ENCODE measurements at regions not wholly inside any gene's neighbourhood (a gene's known extent, or its start where the extent isn't known, plus 50 kb on each side); places are given as distances from the start of the nearest gene placed in this dataset.

DNA sequence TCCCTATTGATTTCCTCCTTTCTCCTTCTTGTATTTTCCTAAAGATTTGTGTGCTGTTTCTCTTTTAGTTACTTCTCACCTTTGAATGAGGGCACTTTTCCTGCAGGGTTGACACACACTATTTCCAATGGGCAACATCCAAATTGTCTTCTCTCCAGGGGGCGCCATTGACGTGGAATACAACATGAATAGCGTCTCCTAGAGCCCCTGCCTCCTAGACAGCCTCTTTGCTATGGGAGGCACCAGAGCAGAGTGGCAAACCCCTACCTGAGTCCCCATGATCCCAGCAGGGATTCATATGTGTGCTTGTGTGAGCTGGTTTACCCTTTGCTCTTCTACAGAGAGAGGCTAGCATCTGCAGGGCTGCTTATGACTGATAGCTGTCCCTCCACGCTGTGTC, 61.3 kb upstream of the ITSN2 start:
- Histone ChIP-seq H3K27me3 (no peaks in the 10 kb centered on the region), H3K27ac (no peak overlapping the region), H3K4me1 (no peaks in the 10 kb centered on the region), H3K9me3 (no peaks in the 10 kb centered on the region), H3K4me3 (no peak overlapping the region), H3K36me3 (no peaks in the 10 kb centered on the region)
- no peak for TF ChIP-seq POLR2AphosphoS5 (IDR thresholded peaks at IDR 0.05)
- TF ChIP-seq, protein P1, sequence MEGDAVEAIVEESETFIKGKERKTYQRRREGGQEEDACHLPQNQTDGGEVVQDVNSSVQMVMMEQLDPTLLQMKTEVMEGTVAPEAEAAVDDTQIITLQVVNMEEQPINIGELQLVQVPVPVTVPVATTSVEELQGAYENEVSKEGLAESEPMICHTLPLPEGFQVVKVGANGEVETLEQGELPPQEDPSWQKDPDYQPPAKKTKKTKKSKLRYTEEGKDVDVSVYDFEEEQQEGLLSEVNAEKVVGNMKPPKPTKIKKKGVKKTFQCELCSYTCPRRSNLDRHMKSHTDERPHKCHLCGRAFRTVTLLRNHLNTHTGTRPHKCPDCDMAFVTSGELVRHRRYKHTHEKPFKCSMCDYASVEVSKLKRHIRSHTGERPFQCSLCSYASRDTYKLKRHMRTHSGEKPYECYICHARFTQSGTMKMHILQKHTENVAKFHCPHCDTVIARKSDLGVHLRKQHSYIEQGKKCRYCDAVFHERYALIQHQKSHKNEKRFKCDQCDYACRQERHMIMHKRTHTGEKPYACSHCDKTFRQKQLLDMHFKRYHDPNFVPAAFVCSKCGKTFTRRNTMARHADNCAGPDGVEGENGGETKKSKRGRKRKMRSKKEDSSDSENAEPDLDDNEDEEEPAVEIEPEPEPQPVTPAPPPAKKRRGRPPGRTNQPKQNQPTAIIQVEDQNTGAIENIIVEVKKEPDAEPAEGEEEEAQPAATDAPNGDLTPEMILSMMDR (IDR thresholded peaks at IDR 0.05): peak in 3 of 4 experiments; percentile 21 to 43 (median 42)
- DNase-seq: no peak
- intact Hi-C loops (cut with DNase I): loop anchor here (10.0 kb wide), 1 partner anchor 783 kb away; no protein-coding TSS in a partner anchor
- 23 to 26% methylated on average over 4 of the region's 4 CpGs for WGBS, 2 donors

GRCh38 chr2:24420373-24420772, 60.0 kb upstream of the ITSN2 start:
- H3K4me1 ChIP-seq: no peaks in the 10 kb centered on the region
- intact Hi-C loops (cut with DNase I): loop anchor here (10.0 kb wide), 1 partner anchor 784 kb away; no protein-coding TSS in a partner anchor
- no peak overlapping the region for H3K27ac ChIP-seq
- H3K36me3 ChIP-seq: no peaks in the 10 kb centered on the region
- H3K27me3 ChIP-seq: no peaks in the 10 kb centered on the region
- no peak for DNase-seq
- no peak for TF ChIP-seq POLR2AphosphoS5 (IDR thresholded peaks at IDR 0.05)
- TF ChIP-seq EP300 (IDR thresholded peaks at IDR 0.05): no peak
- H3K4me3 ChIP-seq: no peak overlapping the region
- 2 to 38% methylated on average over 1 of the region's 1 CpG for WGBS, 2 donors
- no peaks in the 10 kb centered on the region for H3K9me3 ChIP-seq

GRCh38 chr2:24418166-24418841, 58.0 kb upstream of the ITSN2 start:
- DNase-seq: no peak
- WGBS, 2 donors: 21 to 62% methylated on average over 2 of the region's 2 CpGs
- Histone ChIP-seq H3K27ac (no peak overlapping the region), H3K9me3 (no peaks in the 10 kb centered on the region), H3K4me1 (no peaks in the 10 kb centered on the region), H3K36me3 (no peaks in the 10 kb centered on the region), H3K27me3 (no peaks in the 10 kb centered on the region), H3K4me3 (no peak overlapping the region)
- TF ChIP-seq EP300 (IDR thresholded peaks at IDR 0.05) (no peak), POLR2AphosphoS5 (IDR thresholded peaks at IDR 0.05) (no peak), POLR2A (IDR thresholded peaks at IDR 0.05) (no peak)
- TF ChIP-seq, protein P1 (IDR thresholded peaks at IDR 0.05): no peak
- intact Hi-C loops (cut with DNase I): no loop called here

DNA sequence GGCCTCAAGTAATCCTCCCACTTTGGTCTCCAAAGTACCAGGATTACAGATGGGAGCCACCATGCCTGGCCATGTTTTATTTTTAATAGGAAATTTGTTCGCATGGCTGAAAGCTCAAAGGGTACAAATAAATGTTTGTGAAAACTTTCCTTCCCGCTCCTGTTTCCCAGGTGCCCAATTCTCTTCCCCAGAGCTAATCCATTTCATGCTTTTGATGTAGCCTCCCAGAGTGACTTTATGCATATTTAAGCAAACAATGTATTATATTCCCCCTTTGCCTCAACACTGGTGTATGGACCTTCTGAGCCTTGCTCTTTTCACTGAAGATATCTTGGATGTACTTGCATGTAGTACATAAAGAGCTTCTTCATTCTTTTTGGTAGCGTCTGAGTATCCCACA, 52.5 kb upstream of the ITSN2 start:
- H3K27me3 ChIP-seq: no peaks in the 10 kb centered on the region
- 94 to 96% methylated on average over 3 of the region's 3 CpGs for WGBS, 2 donors
- TF ChIP-seq, protein P1 (IDR thresholded peaks at IDR 0.05): no peak
- no peak for TF ChIP-seq EP300 (IDR thresholded peaks at IDR 0.05)
- H3K36me3 ChIP-seq: no peaks in the 10 kb centered on the region
- no peaks in the 10 kb centered on the region for H3K9me3 ChIP-seq
- H3K4me1 ChIP-seq: no peaks in the 10 kb centered on the region
- intact Hi-C loops (cut with DNase I): no loop called here
- DNase-seq: no peak
- H3K27ac ChIP-seq: no peak overlapping the region
- no peak overlapping the region for H3K4me3 ChIP-seq

GRCh38 chr2:24411488-24412151, 51.3 kb upstream of the ITSN2 start:
- Histone ChIP-seq H3K27ac (no peak overlapping the region), H3K9me3 (no peaks in the 10 kb centered on the region), H3K36me3 (no peaks in the 10 kb centered on the region), H3K4me3 (no peak overlapping the region), H3K27me3 (no peaks in the 10 kb centered on the region), H3K4me1 (no peaks in the 10 kb centered on the region)
- WGBS, 2 donors: 88 to 91% methylated on average over 4 of the region's 4 CpGs
- TF ChIP-seq POLR2AphosphoS5 (IDR thresholded peaks at IDR 0.05) (no peak), POLR2A (IDR thresholded peaks at IDR 0.05) (no peak)
- TF ChIP-seq, protein P1 (IDR thresholded peaks at IDR 0.05): no peak
- intact Hi-C loops (cut with DNase I): no loop called here
- DNase-seq: no peak

Data from sigmoid colon (tissue), 6 donors.